Effector CD4-positive, alpha-beta T cell (primary cell): ENCODE measurements at regions not wholly inside any gene's neighbourhood (a gene's known extent, or its start where the extent isn't known, plus 50 kb on each side); places are given as distances from the start of the nearest gene placed in this dataset.
"Not testable (repeated sequence)": the region's sequence is repeated elsewhere in the genome, so short reads cannot be mapped to it uniquely, and the experiment has no call there.

ENCODE experiments used
- DNase-seq: peaks from one replicate; pipeline ENCODE4 v3.0.0-alpha.2; 2020

DNA sequence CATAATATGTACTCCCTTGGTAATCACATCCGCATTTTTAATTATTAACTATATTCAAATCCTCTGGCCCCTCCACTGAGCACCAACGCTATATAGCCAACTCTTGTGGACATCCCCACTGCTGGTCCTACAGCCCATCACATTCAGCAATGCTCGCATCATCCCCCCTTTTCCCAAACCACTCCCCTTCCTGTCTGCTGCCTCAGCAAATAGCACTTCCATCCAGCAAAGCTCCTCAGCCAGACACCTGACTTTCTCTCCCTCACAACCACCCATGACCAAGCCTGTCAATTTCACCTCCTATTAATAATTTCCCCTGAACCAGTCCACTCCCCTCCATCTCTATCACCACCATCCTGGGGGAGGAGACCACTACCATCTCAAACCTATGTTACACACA, 65.5 kb upstream of the KIF2A start:
- not testable (repeated sequence) for DNase-seq

DNA sequence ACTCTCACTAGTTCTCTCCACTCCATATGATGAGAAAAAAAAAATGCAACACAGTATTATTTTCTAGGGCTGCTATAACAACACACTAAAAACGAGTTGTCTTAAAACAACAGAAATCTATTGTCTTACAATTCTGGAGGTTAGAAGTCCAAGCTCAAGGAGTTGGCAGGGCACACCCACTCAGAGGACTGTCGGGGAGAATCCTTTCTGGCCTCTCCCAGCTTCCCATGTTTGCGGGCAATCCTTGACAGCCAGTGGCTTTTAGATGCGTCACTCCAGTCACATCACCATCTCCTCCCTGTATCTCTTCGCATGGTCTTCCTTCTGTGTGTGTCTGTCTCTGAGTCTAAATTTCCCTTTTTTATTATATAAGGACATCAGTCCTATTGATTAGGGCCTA, 64.0 kb upstream of the KIF2A start:
- DNase-seq: not testable (repeated sequence)

DNA sequence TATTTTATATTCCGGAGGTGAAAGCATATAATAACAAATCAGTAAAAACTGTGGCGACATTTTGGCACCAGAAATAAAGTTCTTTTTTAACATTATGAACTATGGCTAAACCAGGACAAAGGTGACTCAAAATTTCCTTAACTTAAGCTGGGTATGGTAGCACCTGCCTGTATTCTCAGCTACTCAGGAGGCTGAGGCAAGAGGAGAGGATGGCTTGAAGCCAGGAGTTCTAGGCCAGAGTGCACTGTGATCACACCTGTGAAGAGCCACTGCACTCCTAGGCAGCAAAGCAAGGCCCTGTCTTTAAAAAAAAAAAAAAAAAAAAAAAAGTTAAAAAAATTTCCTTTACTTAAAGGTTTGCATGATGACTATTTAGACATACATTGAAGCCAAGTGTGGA, 63.0 kb upstream of the KIF2A start:
- not testable (repeated sequence) for DNase-seq

DNA sequence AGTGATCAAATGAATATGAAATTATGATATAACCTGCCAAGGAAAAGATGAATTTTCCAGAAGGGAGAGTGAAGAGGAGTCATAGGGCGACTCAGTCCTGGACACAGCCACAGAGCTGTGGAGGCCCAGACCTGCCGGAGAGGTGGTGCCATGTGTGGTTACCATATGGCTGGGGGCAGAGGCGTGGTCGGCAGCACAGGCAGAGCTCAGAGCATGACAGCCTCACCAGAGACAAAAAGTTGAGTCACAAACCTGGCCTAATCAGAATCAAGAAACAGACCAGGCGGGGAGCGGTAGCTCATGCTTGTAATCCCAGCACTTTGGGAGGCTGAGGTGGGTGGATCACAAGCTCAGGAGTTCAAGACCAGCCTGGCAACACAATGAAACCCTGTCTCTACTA, 57.8 kb upstream of the KIF2A start:
- not testable (repeated sequence) for DNase-seq

DNA sequence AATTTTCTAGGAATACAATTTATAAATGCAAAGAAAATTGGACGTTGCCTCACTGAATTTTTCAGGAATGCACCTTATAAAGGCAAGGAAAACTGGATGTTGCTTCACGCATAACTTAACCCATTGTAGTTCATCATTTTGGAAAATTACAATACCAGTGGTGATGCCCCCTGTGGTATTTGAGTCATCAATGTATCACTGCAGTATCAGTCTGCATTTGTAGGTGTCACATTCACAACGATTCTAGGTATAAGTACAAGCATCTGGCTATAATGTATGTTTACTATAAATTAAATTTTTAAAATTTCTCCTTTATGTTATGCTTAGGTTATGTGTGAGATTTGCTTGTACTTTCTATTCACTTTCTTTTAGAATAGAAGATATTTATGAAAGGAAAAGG, 55.9 kb upstream of the KIF2A start:
- not testable (repeated sequence) for DNase-seq

DNA sequence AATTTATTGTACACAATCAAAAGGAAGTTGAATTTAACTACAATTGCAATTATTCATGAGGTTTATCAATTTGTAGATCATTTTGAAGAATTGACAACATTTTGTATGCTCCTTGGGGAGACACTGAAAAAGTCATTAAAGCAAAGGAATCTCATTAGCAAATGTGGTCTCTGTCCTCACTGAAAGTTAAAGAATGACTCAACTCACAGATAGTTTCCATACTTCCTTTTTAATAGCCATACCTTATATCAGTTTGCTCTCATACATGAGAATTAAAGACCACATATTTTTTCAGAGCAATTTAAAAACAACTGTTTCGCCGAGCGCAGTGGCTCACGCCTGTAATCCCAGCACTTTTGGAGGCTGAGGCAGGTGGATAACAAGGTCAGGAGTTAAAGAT, 55.1 kb upstream of the KIF2A start:
- DNase-seq: not testable (repeated sequence)

DNA sequence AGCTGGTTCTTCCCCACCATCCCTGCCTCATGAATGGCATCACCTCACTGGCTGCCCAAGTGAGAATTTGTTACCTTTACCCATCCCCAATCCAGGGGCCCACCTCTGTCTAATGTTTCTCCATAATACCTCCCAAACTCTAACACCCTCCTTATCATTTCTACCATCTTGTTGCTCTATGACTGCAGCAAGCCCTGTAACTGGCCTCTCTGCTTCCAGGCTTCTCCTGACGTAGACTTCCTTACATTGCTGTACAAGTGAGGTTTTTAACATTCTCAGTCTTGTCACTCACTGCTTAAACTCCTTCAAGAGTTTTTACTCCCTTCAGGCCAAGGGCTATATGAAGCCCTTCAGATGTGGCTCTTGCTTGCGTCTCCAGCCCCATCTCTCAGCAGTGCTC, 53.5 kb upstream of the KIF2A start:
- not testable (repeated sequence) for DNase-seq

DNA sequence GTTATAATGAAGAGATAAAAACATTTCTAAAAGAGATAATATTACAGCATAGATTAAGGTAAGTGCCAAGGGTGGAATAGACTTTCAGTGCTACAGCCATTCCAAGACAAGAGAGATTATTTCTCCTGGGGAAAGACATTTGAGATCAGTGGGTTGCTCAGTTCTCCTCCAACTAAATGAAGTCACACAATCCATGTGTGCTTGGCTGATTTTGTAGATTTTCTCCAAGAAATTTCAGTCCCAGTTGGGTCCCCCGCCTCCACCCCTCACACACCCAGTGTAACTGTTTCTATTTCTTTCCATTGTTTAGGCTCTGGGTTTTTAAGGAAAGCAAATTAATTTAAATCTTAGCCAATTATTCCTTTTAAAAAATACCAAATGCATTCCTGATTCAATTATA, 50.5 kb upstream of the KIF2A start:
- not testable (repeated sequence) for DNase-seq

- no peak for DNase-seq
These were observed 49.6 kb upstream of the KIF2A start for GRCh38 chr5:62256161-62257019.
